Mammary epithelial cell (primary cell): ENCODE measurements at regions not wholly inside any gene's neighbourhood (a gene's known extent, or its start where the extent isn't known, plus 50 kb on each side); places are given as distances from the start of the nearest gene placed in this dataset.

Experiments
- EZH2 ChIP-seq: IDR thresholded peaks from 2 replicates; pipeline ENCODE4 v1.6.1; 2012; ENCODE audit warnings: low read length, inconsistent platforms, borderline replicate concordance
- TF ChIP-seq, protein P1 (sequence below), 2 donors: IDR thresholded peaks in 1 of 2; conservative IDR thresholded peaks in 1 of 2; 2 replicates each; pipeline ENCODE4 v1.5.1; 2011 to 2012; ENCODE audit warnings: inconsistent platforms in 2 of 2, low read length in 2 of 2, mild to moderate bottlenecking in 2 of 2, control low read depth in 1 of 2, low read depth in 1 of 2; ENCODE audit not compliant: insufficient read depth in 1 of 2; ENCODE audit errors: extremely low read depth in 1 of 2

DNA sequence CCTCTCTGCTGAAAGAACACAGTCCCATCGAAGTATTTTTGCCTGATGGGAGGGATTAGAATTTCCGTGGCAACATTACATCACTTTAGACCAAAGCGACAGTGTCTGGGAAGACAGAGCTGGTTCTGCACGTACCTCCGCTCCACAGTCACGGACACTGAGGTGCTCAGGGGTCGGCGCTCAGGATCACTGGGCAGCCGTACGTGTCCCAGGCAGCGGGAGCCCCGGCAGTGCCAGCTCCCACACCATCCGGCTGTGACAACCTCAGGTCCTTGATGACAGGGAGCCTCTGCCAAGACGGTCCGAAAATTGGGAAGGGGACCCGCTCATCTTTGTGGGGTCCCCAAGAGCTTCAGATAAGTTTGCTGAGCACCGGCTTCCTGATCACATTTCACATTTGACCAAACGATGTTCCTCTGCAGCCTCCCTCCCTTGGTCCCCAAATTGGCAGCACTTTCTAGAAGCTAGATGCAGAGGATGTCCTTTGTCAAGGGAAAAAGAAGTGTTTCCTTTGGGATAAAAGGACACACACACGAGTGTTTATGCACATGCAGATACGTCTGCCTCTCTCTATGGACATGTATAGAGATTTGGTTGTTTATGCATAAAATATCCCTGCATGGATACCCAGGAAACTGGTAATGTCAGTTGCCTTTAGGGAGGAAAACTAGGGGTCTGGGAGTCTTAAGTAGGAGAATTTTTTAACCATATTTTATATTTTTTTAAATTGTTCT lies 61.6 kb upstream of the LINC01488 start:
- no peak for TF ChIP-seq EZH2
- TF ChIP-seq, protein P1, sequence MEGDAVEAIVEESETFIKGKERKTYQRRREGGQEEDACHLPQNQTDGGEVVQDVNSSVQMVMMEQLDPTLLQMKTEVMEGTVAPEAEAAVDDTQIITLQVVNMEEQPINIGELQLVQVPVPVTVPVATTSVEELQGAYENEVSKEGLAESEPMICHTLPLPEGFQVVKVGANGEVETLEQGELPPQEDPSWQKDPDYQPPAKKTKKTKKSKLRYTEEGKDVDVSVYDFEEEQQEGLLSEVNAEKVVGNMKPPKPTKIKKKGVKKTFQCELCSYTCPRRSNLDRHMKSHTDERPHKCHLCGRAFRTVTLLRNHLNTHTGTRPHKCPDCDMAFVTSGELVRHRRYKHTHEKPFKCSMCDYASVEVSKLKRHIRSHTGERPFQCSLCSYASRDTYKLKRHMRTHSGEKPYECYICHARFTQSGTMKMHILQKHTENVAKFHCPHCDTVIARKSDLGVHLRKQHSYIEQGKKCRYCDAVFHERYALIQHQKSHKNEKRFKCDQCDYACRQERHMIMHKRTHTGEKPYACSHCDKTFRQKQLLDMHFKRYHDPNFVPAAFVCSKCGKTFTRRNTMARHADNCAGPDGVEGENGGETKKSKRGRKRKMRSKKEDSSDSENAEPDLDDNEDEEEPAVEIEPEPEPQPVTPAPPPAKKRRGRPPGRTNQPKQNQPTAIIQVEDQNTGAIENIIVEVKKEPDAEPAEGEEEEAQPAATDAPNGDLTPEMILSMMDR (conservative IDR thresholded peaks at IDR 0.05 in 1 of 2, IDR thresholded peaks at IDR 0.05 in 1 of 2; ENCODE audit: extremely low read depth in 1 of 2, insufficient read depth in 1 of 2, low read depth in 1 of 2, low read length in 2 of 2), result no peak
